ENCODE measurements at regions not wholly inside any gene's neighbourhood (a gene's known extent, or its start where the extent isn't known, plus 50 kb on each side); places are given as distances from the start of the nearest gene placed in this dataset.

DNA sequence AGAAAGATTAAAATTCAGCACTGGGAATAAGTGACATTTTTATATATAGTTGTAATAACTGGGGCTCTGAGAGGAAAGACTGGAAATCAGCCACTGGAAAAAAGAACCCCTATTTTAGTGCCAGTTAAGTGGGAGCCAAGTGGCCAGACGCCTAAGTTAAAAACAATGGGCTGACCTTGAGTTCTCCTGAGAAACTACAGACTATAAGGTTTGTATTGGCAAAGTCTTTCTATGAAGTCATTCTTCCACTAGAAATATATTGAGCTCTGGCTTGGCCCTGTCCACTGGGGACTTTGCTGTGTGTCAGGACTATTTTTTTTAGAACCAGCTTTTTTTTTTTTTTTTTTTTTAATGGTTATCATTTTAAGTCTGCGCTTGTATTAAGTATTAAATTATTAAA, 210.6 kb upstream of the FZD8 start (continued):
- TF ChIP-seq EZH2 (IDR thresholded peaks at IDR 0.05; ENCODE audit: borderline replicate concordance, control insufficient read depth, low read depth, low read length), result no peak
- TF ChIP-seq EP300 (IDR thresholded peaks at IDR 0.05; ENCODE audit: borderline replicate concordance in 1 of 2, control insufficient read depth in 1 of 2, low read depth in 2 of 2, low read length in 2 of 2), result no peak
- TF ChIP-seq TARDBP (IDR thresholded peaks at IDR 0.05; ENCODE audit: borderline replicate concordance), result no peak

DNA sequence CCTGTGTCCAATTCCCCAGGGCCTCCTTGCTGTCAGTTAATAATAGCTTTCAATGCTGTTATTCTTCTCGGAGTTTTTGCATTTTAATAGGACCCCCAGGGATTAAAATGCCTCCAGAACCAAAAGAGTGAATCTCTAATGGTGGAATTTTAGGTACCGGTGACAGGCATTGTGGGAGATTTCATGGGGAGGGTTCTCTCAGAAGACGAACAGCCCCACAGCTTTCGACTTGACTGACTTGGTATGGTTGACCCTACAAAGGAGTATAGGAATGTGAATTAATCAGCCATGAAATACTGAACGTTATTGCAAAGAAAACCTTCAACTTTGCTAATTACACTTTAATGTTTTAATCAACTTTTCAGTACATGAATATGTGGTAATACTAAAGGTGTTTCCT, 206.3 kb upstream of the FZD8 start:
- intact Hi-C loops (cut with micrococcal nuclease; ENCODE audit: unreplicated experiment) (no loop called here), in situ Hi-C loops (cut with MboI) (no loop called here)
- Histone ChIP-seq H3K4me1 (ENCODE audit: control insufficient read depth, insufficient read depth, low read length) (no peaks in the 10 kb centered on the region), H4K20me1 (ENCODE audit: control insufficient read depth, insufficient read depth) (no peaks in the 10 kb centered on the region), H2AFZ (ENCODE audit: control insufficient read depth, low read depth, low read length) (no peak overlapping the region), H3K4me2 (ENCODE audit: control insufficient read depth, insufficient read depth) (no peak overlapping the region), H3K36me3 (ENCODE audit: control insufficient read depth in 2 of 2, insufficient read depth in 2 of 2, low read length in 1 of 2) (no peaks in the 10 kb centered on the region), H3K9me3 (replicated peaks; ENCODE audit: control insufficient read depth, insufficient read depth, low read length) (no peaks in the 10 kb centered on the region), H3K9ac (ENCODE audit: control insufficient read depth, insufficient read depth, low read length) (no peak overlapping the region), H3K79me2 (ENCODE audit: control insufficient read depth, insufficient read depth, low read length) (no peaks in the 10 kb centered on the region), H3K27me3 (replicated peaks in 1 of 2; ENCODE audit: control insufficient read depth in 2 of 2, insufficient read depth in 2 of 2, low read length in 1 of 2) (no peaks in the 10 kb centered on the region), H3K4me3 (no peak overlapping the region), H3K27ac (ENCODE audit: control insufficient read depth, insufficient read depth) (no peak overlapping the region)
- FAIRE-seq (no peak), ATAC-seq (no peak), DNase-seq (ENCODE audit: low read depth, low spot score) (no peak)
- CTCF ChIA-PET, result interaction anchor here (2.0 kb wide), 1 partner anchor 9 kb away, joined by 8 read pairs; no protein-coding TSS in a partner anchor
- RAD21 ChIA-PET (ENCODE audit: unreplicated experiment), result no interaction called here
- POLR2A ChIA-PET, result no interaction called here
- SMC1A ChIA-PET (ENCODE audit: uncharacterized antibody, unreplicated experiment), result interaction anchor here (1.3 to 2.3 kb wide), 3 partner anchors 10 to 14 kb away, joined by 3 to 5 read pairs (median 3); no protein-coding TSS in a partner anchor
- BruUV-seq (replicated peaks), result no TSS peak
- TF ChIP-seq NFIC (IDR thresholded peaks at IDR 0.05; ENCODE audit: low read depth, low read length) (no peak), JUND (IDR thresholded peaks at IDR 0.05; ENCODE audit: low read depth, low read length) (no peak), NR2F1 (conservative IDR thresholded peaks at IDR 0.05) (no peak), MYC (IDR thresholded peaks at IDR 0.05; ENCODE audit: insufficient read depth, insufficient read length, insufficient replicate concordance, low read length, severe bottlenecking) (no peak), EED (IDR thresholded peaks at IDR 0.05; ENCODE audit: low read depth) (no peak), KAT2A (conservative IDR thresholded peaks at IDR 0.05; ENCODE audit: control insufficient read depth, low read depth, low read length) (no peak), NR2C2 (IDR thresholded peaks at IDR 0.05; ENCODE audit: borderline replicate concordance, control insufficient read depth, insufficient read length, low read depth) (no peak), LARP7 (IDR thresholded peaks at IDR 0.05) (no peak)
- TF ChIP-seq, protein P1, sequence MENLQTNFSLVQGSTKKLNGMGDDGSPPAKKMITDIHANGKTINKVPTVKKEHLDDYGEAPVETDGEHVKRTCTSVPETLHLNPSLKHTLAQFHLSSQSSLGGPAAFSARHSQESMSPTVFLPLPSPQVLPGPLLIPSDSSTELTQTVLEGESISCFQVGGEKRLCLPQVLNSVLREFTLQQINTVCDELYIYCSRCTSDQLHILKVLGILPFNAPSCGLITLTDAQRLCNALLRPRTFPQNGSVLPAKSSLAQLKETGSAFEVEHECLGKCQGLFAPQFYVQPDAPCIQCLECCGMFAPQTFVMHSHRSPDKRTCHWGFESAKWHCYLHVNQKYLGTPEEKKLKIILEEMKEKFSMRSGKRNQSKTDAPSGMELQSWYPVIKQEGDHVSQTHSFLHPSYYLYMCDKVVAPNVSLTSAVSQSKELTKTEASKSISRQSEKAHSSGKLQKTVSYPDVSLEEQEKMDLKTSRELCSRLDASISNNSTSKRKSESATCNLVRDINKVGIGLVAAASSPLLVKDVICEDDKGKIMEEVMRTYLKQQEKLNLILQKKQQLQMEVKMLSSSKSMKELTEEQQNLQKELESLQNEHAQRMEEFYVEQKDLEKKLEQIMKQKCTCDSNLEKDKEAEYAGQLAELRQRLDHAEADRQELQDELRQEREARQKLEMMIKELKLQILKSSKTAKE (IDR thresholded peaks at IDR 0.05; ENCODE audit: low read depth, poor library complexity, severe bottlenecking), result no peak
- WGBS (ENCODE audit: insufficient coverage, insufficient replicate concordance, low lambda C conversion rate, missing lambda C conversion rate), result 46% methylated on average over 5 of the region's 5 CpGs
